Stimulated activated naive CD4-positive, alpha-beta T cell (primary cell): ENCODE measurements at regions not wholly inside any gene's neighbourhood (a gene's known extent, or its start where the extent isn't known, plus 50 kb on each side); places are given as distances from the start of the nearest gene placed in this dataset.
"Not testable (repeated sequence)": the region's sequence is repeated elsewhere in the genome, so short reads cannot be mapped to it uniquely, and the experiment has no call there.

Experiments used
- DNase-seq, 6 experiments: peaks; one replicate each; lab custom pipeline; 2025; lab: John Stamatoyannopoulos, UW

GRCh38 chr10:3876350-3876962, 91.4 kb upstream of the KLF6 start:
- DNase-seq: no peak

GRCh38 chr10:3875842-3876235, 90.8 kb upstream of the KLF6 start:
- DNase-seq: peak in 1 of 6 experiments; percentile 42

- peak in 5 of 6 experiments; percentile 6 to 61 (median 51) for DNase-seq
Observed at GRCh38 chr10:3874990-3875841, 90.2 kb upstream of the KLF6 start.

GRCh38 chr10:3874610-3874989, 89.6 kb upstream of the KLF6 start:
- not testable (repeated sequence) for DNase-seq

GRCh38 chr10:3873728-3874461, 88.9 kb upstream of the KLF6 start:
- DNase-seq: peak in 3 of 6 experiments; percentile 67 to 78 (median 73)

- no peak for DNase-seq
Observed at GRCh38 chr10:3872712-3873329, 87.8 kb upstream of the KLF6 start.

- DNase-seq: no peak
Observed at GRCh38 chr10:3871424-3871996, 86.5 kb upstream of the KLF6 start.

- no peak for DNase-seq
Observed at GRCh38 chr10:3869036-3869435, 84.0 kb upstream of the KLF6 start.

- no peak for DNase-seq
Observed at GRCh38 chr10:3868271-3868664, 83.3 kb upstream of the KLF6 start.

- no peak for DNase-seq
Observed at GRCh38 chr10:3867454-3868270, 82.7 kb upstream of the KLF6 start.

GRCh38 chr10:3866332-3866731, 81.3 kb upstream of the KLF6 start:
- no peak for DNase-seq

- DNase-seq: no peak
Observed at GRCh38 chr10:3865565-3865964, 80.6 kb upstream of the KLF6 start.

GRCh38 chr10:3861795-3862194, 76.8 kb upstream of the KLF6 start:
- DNase-seq: no peak

GRCh38 chr10:3858051-3858845, 73.2 kb upstream of the KLF6 start:
- no peak for DNase-seq

- DNase-seq: no peak
Observed at GRCh38 chr10:3857318-3857717, 72.3 kb upstream of the KLF6 start.

GRCh38 chr10:3856593-3856992, 71.6 kb upstream of the KLF6 start:
- no peak for DNase-seq

- no peak for DNase-seq
Observed at GRCh38 chr10:3853547-3854303, 68.7 kb upstream of the KLF6 start.

- DNase-seq: no peak
Observed at GRCh38 chr10:3853016-3853415, 68.0 kb upstream of the KLF6 start.

- DNase-seq: no peak
Observed at GRCh38 chr10:3852147-3852904, 67.3 kb upstream of the KLF6 start.
